ENCODE measurements at regions not wholly inside any gene's neighbourhood (a gene's known extent, or its start where the extent isn't known, plus 50 kb on each side); places are given as distances from the start of the nearest gene placed in this dataset.
A peak's percentile ranks its signal among the peaks of the same experiment; 100 is the strongest.
"Not testable (repeated sequence)": the region's sequence is repeated elsewhere in the genome, so short reads cannot be mapped to it uniquely, and the experiment has no call there.

GRCh38 chr4:149870008-149870407 lies 54.4 kb upstream of the IQCM start:
- DNase-seq, result no peak

- no peak for DNase-seq
Observed at GRCh38 chr4:149881744-149882143, 66.1 kb upstream of the IQCM start.

- DNase-seq, result no peak
Observed at GRCh38 chr4:149882251-149882650, 66.6 kb upstream of the IQCM start.

- DNase-seq, result peak; percentile 24
Observed at GRCh38 chr4:149884046-149884445, 68.4 kb upstream of the IQCM start.

- no peak for DNase-seq
Observed at GRCh38 chr4:149884529-149885181, 69.0 kb upstream of the IQCM start.

- no peak for DNase-seq
Observed at GRCh38 chr4:149885896-149886295, 70.3 kb upstream of the IQCM start.

GRCh38 chr4:149886786-149887490 lies 71.3 kb upstream of the IQCM start:
- no peak for DNase-seq

GRCh38 chr4:149889991-149890390 lies 74.3 kb upstream of the IQCM start:
- no peak for DNase-seq

- DNase-seq, result no peak
Observed at GRCh38 chr4:149890531-149890930, 74.9 kb upstream of the IQCM start.

GRCh38 chr4:149891426-149891825 lies 75.8 kb upstream of the IQCM start:
- DNase-seq, result no peak

- peak; percentile 48 for DNase-seq
Observed at GRCh38 chr4:149896432-149896831, 80.8 kb upstream of the IQCM start.

GRCh38 chr4:149897783-149898182 lies 82.1 kb upstream of the IQCM start:
- peak; percentile 39 for DNase-seq

GRCh38 chr4:149901128-149901527 lies 85.5 kb upstream of the IQCM start:
- DNase-seq, result no peak

GRCh38 chr4:149902242-149902641 lies 86.6 kb upstream of the IQCM start:
- no peak for DNase-seq

GRCh38 chr4:149910177-149910576 lies 94.5 kb upstream of the IQCM start:
- no peak for DNase-seq

GRCh38 chr4:149910604-149911350 lies 95.1 kb upstream of the IQCM start:
- DNase-seq, result no peak

- no peak for DNase-seq
Observed at GRCh38 chr4:149911354-149911753, 95.7 kb upstream of the IQCM start.

GRCh38 chr4:149912000-149912399 lies 96.4 kb upstream of the IQCM start:
- peak; percentile 44 for DNase-seq

- DNase-seq, result peak; percentile 45
Observed at GRCh38 chr4:149914119-149915115, 98.8 kb upstream of the IQCM start.

- not testable (repeated sequence) for DNase-seq
Observed at GRCh38 chr4:149915735-149916134, 100.1 kb upstream of the IQCM start.

- no peak for DNase-seq
Observed at GRCh38 chr4:149923736-149924135, 108.1 kb upstream of the IQCM start.

GRCh38 chr4:149927514-149927913 lies 111.9 kb upstream of the IQCM start:
- no peak for DNase-seq
